IPS DF 6.9 (cell line): ENCODE measurements at regions not wholly inside any gene's neighbourhood (a gene's known extent, or its start where the extent isn't known, plus 50 kb on each side); places are given as distances from the start of the nearest gene placed in this dataset.

ENCODE experiments used
- DNase-seq: peaks from one replicate; pipeline ENCODE4 v3.0.0-alpha.2; 2013; ENCODE audit warnings: low read depth, low spot score
- H3K27ac ChIP-seq: one replicate; pipeline ENCODE4 v1.5.1; 2013; ENCODE audit warnings: low read length, control low read depth
- H3K27me3 ChIP-seq: 2 replicates; pipeline ENCODE4 v1.6.1; 2013; ENCODE audit warnings: mild to moderate bottlenecking, low read length; ENCODE audit not compliant: control insufficient read depth, insufficient read depth
- H3K36me3 ChIP-seq: 2 replicates; pipeline ENCODE4 v1.6.1; 2013; ENCODE audit warnings: low read length; ENCODE audit not compliant: control insufficient read depth, insufficient read depth
- H3K4me1 ChIP-seq: 2 replicates; pipeline ENCODE4 v1.6.1; 2013; ENCODE audit warnings: low read length; ENCODE audit not compliant: control insufficient read depth, insufficient read depth
- H3K4me3 ChIP-seq: 2 replicates; pipeline ENCODE4 v1.5.1; 2013; ENCODE audit warnings: mild to moderate bottlenecking, low read length
- H3K9me3 ChIP-seq: 2 replicates; pipeline ENCODE4 v1.6.1; 2013; ENCODE audit warnings: low read length, inconsistent platforms; ENCODE audit not compliant: control insufficient read depth, insufficient read depth
- WGBS: extraction: QIAGEN DNeasy Blood & Tissue Kit; methylation state at CpG from one replicate; pipeline ENCODE4 v1.1.7; 2013; ENCODE audit warnings: mixed read lengths, missing lambda C conversion rate; ENCODE audit not compliant: insufficient read length, insufficient coverage; 5-methylcytosine and 5-hydroxymethylcytosine counted together

DNA sequence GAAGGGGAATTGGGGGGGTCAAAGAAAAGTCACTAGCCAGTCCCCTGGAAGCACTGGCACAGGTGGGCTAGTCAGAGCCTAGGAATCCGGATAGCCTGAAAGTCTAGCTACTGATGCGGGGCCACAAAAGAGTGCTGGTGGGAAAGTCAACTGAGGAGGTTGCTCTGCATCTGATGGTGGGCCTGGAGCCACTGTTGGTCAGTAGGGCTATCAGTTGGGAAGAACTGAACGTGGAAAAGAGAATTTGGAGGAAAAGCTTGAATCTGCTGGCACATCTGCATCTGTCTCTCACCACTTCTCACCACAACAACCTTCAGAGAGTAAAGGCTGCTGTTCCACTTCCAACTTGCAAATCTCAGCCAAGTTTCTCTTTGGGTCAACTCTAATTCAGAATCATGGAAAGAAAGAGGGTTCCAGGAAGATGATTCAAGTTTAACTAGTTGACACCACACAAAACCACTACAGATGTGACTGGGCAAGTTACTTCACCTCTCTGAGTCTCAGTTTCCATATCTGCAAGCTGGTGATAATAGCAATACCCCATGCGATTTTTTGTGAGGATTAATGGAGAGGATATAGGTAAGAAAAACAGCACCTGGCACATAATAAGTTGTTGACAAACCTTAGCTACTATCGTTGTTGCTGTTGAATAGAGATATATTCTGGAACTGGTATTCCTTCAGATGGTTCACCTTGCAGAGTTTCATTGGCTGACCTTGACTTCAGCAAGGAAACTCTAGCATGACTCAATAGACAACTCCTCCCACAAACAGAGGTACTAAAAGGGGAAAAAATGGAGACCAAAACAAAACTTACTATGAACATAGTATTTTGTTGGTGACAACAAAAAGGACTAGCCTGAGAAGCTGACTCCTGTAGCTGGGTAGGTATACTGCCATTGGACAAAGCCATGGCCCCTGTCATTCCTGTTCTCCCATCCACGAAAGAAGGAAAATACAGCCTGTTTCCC lies 280.2 kb upstream of the STT3B start:
- WGBS, result no CpG with 5 or more reads among the region's 6 CpGs
- no peak overlapping the region for H3K4me3 ChIP-seq
- no peak for DNase-seq
- H3K4me1 ChIP-seq, result no peaks in the 10 kb centered on the region
- H3K9me3 ChIP-seq, result no peaks in the 10 kb centered on the region
- H3K27me3 ChIP-seq, result no peaks in the 10 kb centered on the region
- H3K27ac ChIP-seq, result no peak overlapping the region
- H3K36me3 ChIP-seq, result no peaks in the 10 kb centered on the region

DNA sequence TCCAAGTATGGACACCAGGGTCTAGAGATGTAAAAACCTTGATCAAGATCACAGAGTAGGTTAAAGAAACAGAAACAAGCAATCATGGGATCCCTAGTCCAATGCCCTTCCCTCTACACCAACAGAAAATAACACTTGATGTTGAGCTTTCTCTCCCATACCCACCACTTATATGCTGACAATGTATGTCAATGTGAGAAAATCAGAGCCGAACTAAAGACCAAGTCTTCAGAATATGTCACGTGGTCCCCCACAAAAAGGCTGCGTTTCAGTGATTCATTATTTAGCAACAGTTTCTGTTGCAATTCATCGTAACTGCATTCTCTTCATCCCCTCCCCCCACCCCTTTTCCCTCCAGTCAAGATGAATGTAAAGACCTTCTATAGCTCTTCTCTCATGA lies 278.9 kb upstream of the STT3B start:
- no peaks in the 10 kb centered on the region for H3K4me1 ChIP-seq
- H3K9me3 ChIP-seq, result no peaks in the 10 kb centered on the region
- no peaks in the 10 kb centered on the region for H3K36me3 ChIP-seq
- H3K27me3 ChIP-seq, result no peaks in the 10 kb centered on the region
- H3K27ac ChIP-seq, result no peak overlapping the region
- DNase-seq, result no peak
- H3K4me3 ChIP-seq, result no peak overlapping the region
- no CpG with 5 or more reads among the region's 4 CpGs for WGBS

DNA sequence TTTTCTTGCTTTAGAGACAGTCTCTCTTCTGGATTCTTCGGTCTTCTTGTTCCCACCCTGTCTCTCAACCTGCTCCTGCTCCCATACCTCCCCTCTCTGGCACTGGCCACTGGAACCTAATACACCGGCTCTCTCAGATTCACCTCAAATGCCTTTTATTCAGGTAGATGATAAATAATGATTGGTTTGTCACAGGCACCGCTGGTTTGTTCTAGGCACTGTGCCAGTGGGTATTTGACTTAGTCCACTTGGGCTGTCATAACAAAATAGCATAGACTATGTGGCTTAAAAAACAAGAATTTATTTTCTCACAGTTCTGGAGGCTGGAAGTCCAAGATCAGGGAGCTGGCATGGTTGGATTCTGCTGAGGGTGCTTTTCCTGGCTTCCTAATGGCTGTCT lies 278.2 kb upstream of the STT3B start:
- H3K9me3 ChIP-seq, result no peaks in the 10 kb centered on the region
- DNase-seq, result no peak
- no CpG with 5 or more reads among the region's 3 CpGs for WGBS

DNA sequence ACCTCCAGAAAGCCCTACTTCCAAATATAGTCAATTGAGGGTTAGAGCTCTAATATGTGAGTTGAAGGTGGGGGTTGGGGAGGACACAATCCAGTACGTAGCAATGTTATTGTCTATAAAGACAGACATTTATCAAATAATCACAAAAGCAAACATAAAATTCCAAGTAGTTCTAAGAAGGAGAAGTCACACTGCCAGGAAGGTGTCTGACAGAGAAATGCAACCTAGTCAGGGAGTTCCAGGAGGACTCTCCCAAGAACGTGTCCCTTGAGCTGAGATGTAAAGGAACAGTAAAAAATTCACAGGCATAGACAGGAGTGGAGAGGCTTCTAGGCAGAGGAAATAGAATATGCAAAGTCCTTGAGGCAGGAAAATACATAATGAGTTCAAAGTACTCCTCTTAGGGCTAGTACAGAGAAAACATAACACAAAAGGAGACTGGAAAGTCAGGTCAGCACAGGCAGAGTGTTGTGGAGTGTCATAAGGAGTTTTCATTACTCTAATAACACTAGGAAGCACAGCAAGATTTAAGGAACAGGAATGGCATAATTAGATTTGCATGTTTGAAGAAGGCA lies 277.6 kb upstream of the STT3B start:
- no peak for DNase-seq
- no CpG with 5 or more reads among the region's 2 CpGs for WGBS
- no peak overlapping the region for H3K27ac ChIP-seq

More for the DNA sequence above, 278.2 kb upstream of the STT3B start:
- H3K4me1 ChIP-seq, result no peaks in the 10 kb centered on the region
- H3K36me3 ChIP-seq, result no peaks in the 10 kb centered on the region
- H3K27me3 ChIP-seq, result no peaks in the 10 kb centered on the region
- no peak overlapping the region for H3K4me3 ChIP-seq
- H3K27ac ChIP-seq, result no peak overlapping the region

DNA sequence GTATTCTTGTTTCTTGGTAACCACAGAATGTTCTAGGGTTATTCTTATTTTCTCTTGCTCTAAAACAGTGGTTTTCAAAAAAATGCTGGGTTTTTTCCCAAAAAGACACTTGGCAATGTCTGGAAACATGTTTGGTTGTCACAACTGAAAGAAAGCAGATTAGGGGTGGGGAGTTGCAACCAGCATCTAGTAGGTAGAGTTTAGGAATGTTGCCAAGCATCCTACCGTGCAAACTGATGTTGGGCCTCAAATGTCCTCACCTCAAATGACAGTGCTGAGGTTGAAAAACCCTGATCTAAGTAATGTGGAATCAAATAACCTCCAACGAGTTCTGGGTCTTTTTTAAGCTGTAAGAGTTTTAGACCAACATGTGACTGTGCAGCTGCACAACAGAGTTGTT lies 270.5 kb upstream of the STT3B start:
- Histone ChIP-seq H3K36me3 (no peaks in the 10 kb centered on the region), H3K4me1 (no peaks in the 10 kb centered on the region), H3K27ac (no peak overlapping the region), H3K27me3 (no peaks in the 10 kb centered on the region), H3K4me3 (no peak overlapping the region), H3K9me3 (no peaks in the 10 kb centered on the region)
- DNase-seq, result no peak
- no CpG with 5 or more reads among the region's 2 CpGs for WGBS

More for the DNA sequence above, 277.6 kb upstream of the STT3B start:
- no peaks in the 10 kb centered on the region for H3K27me3 ChIP-seq
- H3K4me3 ChIP-seq, result no peak overlapping the region
- H3K36me3 ChIP-seq, result no peaks in the 10 kb centered on the region
- no peaks in the 10 kb centered on the region for H3K9me3 ChIP-seq
- no peaks in the 10 kb centered on the region for H3K4me1 ChIP-seq

DNA sequence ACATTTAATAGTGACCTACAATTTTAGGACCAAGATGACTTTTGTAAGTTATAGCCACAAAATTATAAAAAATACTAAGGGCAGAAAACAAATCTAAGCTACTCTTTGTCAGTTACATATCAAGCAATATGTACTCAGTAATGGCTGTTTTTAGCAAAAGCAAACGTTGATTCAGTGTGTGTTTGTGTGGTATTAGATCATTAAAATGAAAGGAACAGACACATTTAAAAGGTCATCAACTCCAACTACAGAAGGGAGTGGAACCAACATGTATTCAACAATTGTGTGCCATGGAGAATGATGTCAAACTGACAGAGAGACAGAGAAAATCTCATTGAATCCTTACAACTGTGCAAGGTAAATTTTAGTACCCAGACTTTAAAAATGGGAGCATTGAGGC lies 268.8 kb upstream of the STT3B start:
- H3K4me3 ChIP-seq, result no peak overlapping the region
- H3K9me3 ChIP-seq, result no peaks in the 10 kb centered on the region
- H3K4me1 ChIP-seq, result no peaks in the 10 kb centered on the region
- H3K27me3 ChIP-seq, result no peaks in the 10 kb centered on the region
- H3K27ac ChIP-seq, result no peak overlapping the region
- no peaks in the 10 kb centered on the region for H3K36me3 ChIP-seq
- no peak for DNase-seq
- no CpG with 5 or more reads among the region's 1 CpG for WGBS

DNA sequence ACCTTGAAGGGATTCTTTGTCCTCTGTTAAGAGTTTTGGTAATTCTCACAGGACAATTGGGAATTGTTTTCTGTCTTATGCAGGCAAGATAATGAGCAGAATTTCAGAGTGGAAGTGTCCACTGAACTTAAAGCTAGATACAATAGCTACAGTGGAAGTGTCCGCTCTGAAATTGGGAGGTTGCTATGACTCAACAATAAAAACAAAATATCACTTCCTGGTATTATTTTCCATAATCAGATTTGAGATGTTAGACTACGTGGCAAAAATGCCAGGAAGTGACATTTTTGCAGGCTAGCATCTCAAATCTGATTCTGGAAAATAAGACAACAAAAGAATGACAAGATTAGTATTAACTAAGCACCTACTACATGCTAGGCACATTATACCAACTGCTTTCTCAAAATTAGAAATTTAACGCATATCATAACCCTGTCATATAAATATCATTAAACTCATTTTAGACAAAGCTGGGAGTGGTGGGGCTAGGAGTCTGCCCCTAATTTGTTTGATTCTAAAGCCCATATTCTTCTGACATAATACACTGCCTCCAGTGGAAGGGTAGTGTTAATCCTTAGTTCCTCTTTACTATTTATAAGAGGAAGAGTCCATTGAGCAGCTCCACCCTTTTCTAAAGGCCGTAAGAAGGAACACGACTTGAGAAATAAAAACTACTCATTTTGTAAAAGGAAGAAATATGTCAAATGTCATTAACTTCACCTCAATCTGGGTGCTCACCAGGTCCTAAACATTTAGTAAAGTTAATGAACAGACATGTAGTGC lies 266.9 kb upstream of the STT3B start:
- H3K36me3 ChIP-seq, result no peaks in the 10 kb centered on the region
- no peak for DNase-seq
- no peak overlapping the region for H3K27ac ChIP-seq
- no peaks in the 10 kb centered on the region for H3K27me3 ChIP-seq
- no peak overlapping the region for H3K4me3 ChIP-seq
- WGBS, result no CpG with 5 or more reads among the region's 5 CpGs
- no peaks in the 10 kb centered on the region for H3K4me1 ChIP-seq
- no peaks in the 10 kb centered on the region for H3K9me3 ChIP-seq

DNA sequence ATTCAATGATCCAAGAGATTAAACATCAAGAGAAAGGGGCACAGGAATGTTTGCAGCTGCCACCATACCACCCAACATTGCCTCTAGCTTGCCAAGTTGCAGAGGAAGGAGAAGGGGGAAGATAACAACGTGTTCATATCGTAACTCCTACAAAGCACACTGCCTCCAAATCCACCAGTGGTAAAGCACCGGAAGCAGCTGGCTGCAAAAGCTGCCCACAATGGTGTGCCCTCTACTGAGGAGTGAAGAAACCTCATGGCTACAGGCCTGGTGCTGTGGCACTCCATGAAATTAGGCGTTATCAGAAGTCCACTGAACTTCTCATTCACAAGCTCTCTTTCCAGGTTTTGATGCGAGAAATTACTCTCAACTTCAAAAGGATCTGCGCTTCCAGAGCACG lies 263.9 kb upstream of the STT3B start:
- DNase-seq, result no peak
- H3K4me1 ChIP-seq, result 0 out of 2 replicates have a peak, but pooled peaks cover 2% of the 10 kb centered on the region
- WGBS, result no CpG with 5 or more reads among the region's 7 CpGs
- H3K27me3 ChIP-seq, result no peaks in the 10 kb centered on the region
- H3K27ac ChIP-seq, result no peak overlapping the region
- H3K36me3 ChIP-seq, result no peaks in the 10 kb centered on the region
- H3K9me3 ChIP-seq, result no peaks in the 10 kb centered on the region
- no peak overlapping the region for H3K4me3 ChIP-seq

DNA sequence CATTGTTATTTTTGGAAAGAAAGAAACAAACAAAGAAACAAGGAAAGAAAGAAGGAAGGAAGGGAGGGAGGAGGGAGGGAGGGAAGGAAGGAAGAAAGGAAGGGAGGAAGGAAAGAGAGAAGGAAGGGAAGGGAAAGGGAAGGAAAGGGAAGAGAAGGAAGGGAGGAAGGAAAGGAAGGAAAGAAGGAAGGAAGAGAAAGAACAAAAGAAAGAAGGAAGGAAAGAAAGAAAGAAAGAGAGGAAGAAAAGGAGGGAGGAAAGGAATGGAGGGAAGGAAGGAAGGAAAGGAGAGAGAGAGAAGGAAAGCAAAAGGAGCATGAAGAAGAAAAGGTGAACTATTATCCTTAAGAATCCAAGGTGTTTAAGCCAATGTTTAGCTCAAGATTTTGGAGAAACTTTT lies 262.7 kb upstream of the STT3B start:
- Histone ChIP-seq H3K9me3 (no peaks in the 10 kb centered on the region), H3K4me1 (0 out of 2 replicates have a peak, but pooled peaks cover 2% of the 10 kb centered on the region), H3K4me3 (no peak overlapping the region), H3K27me3 (no peaks in the 10 kb centered on the region), H3K27ac (no peak overlapping the region), H3K36me3 (no peaks in the 10 kb centered on the region)
- no peak for DNase-seq

DNA sequence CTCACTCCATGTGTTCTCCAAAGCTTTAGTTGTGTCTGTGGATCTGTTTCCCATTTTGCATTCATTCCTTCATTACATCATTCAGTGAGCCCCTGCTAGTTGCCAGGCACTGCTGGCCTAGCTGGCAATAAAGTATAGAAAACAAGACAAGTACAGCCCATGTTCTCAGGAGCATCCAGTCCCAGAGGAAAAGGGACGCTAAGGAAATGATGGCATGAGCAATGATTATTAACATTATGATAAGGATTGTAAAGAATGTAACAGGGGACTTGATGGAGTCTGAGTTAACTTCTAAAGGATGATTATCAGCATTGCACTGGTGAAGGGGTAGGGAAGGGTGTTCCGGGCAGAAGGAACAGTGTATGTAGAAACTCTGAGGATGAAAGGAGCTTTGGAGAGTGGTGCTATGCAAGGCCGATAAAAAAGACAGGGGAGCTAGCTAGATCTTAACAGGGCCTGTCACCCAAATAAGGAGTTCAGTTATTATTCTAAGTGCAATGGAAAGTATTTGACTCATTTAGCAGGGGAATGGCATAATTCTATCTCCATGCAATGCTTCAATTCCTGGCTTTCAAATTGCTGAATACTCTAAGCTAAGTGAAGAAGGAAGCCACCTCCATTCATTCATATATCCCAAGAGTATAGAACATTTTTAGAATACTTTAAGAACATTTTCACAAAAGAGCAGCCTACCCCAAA lies 258.2 kb upstream of the STT3B start:
- Histone ChIP-seq H3K27ac (no peak overlapping the region), H3K4me1 (0 out of 2 replicates have a peak, but pooled peaks cover 2% of the 10 kb centered on the region), H3K4me3 (no peak overlapping the region), H3K36me3 (no peaks in the 10 kb centered on the region), H3K9me3 (no peaks in the 10 kb centered on the region), H3K27me3 (no peaks in the 10 kb centered on the region)
- no peak for DNase-seq
- WGBS, result no CpG with 5 or more reads among the region's 3 CpGs
